Liver (tissue), 8 donors: ENCODE measurements at regions not wholly inside any gene's neighbourhood (a gene's known extent, or its start where the extent isn't known, plus 50 kb on each side); places are given as distances from the start of the nearest gene placed in this dataset.

ENCODE experiments used
- DNase-seq: peaks from one replicate; pipeline ENCODE4 v3.0.0-alpha.2; 2017; ENCODE audit warnings: low spot score
- H3K27ac ChIP-seq, 2 donors: one replicate each; pipeline ENCODE4 v1.7.0; 2013; ENCODE audit warnings: inconsistent platforms in 2 of 2, low read length in 2 of 2, control low read depth in 1 of 2, low read depth in 1 of 2, mild to moderate bottlenecking in 1 of 2
- H3K27me3 ChIP-seq, 4 donors: one replicate each; pipeline versions ENCODE4 v1.6.1 to v1.7.0; 2013; ENCODE audit warnings: low read length in 3 of 4, inconsistent platforms in 1 of 4, mild to moderate bottlenecking in 1 of 4, moderate library complexity in 1 of 4; ENCODE audit not compliant: control insufficient read depth in 4 of 4, insufficient read depth in 4 of 4
- H3K36me3 ChIP-seq, 4 donors: one replicate each; pipeline versions ENCODE4 v1.6.1 to v1.7.0; 2013; ENCODE audit warnings: low read length in 3 of 4, mild to moderate bottlenecking in 3 of 4, low read depth in 1 of 4, moderate library complexity in 1 of 4; ENCODE audit not compliant: control insufficient read depth in 4 of 4, insufficient read depth in 3 of 4
- H3K4me1 ChIP-seq, 4 donors: one replicate each; pipeline versions ENCODE4 v1.6.1 to v1.7.0; 2013; ENCODE audit warnings: low read length in 3 of 4, mild to moderate bottlenecking in 3 of 4, moderate library complexity in 1 of 4; ENCODE audit not compliant: control insufficient read depth in 4 of 4, insufficient read depth in 4 of 4
- H3K4me3 ChIP-seq, 3 donors: one replicate each; pipeline versions ENCODE4 v1.6.1 to v1.7.0; 2013; ENCODE audit warnings: low read length in 3 of 3, control low read depth in 1 of 3, low read depth in 1 of 3, mild to moderate bottlenecking in 1 of 3
- H3K9ac ChIP-seq, 2 donors: one replicate each; pipeline ENCODE4 v1.7.0; 2013; ENCODE audit warnings: low read length in 2 of 2, mild to moderate bottlenecking in 2 of 2, moderate library complexity in 2 of 2, control low read depth in 1 of 2, low read depth in 1 of 2
- H3K9me3 ChIP-seq, 4 donors: one replicate each; pipeline versions ENCODE4 v1.6.1 to v1.7.0; 2013; ENCODE audit warnings: low read length in 3 of 4; ENCODE audit not compliant: control insufficient read depth in 4 of 4
- CTCF ChIP-seq: fragments of 150-350 bp; IDR thresholded peaks from 2 replicates; pipeline ENCODE4 v1.5.1; 2017; ENCODE audit warnings: improper control_type of control experiment, low read depth, low read length; ENCODE audit not compliant: missing input control
- EGR1 ChIP-seq, 2 donors: IDR thresholded peaks; 2 replicates each; pipeline ENCODE4 v1.6.1; 2016 to 2018; ENCODE audit warnings: antibody characterized with exemption in 2 of 2, low read depth in 2 of 2
- FOXA1 ChIP-seq: IDR thresholded peaks from 2 replicates; pipeline ENCODE4 v1.6.1; 2016; ENCODE audit warnings: antibody characterized with exemption
- FOXA2 ChIP-seq: IDR thresholded peaks from 2 replicates; pipeline ENCODE4 v1.6.1; 2016; ENCODE audit warnings: antibody characterized with exemption
- GABPA ChIP-seq, 2 donors: IDR thresholded peaks in 1 of 2; conservative IDR thresholded peaks in 1 of 2; 2 replicates each; pipeline ENCODE4 v1.6.1; 2016; ENCODE audit warnings: antibody characterized with exemption in 2 of 2, mild to moderate bottlenecking in 1 of 2, moderate library complexity in 1 of 2
- HNF4A ChIP-seq, 2 donors: conservative IDR thresholded peaks; 2 replicates each; pipeline ENCODE4 v1.6.1; 2016; ENCODE audit warnings: antibody characterized with exemption in 2 of 2, mild to moderate bottlenecking in 2 of 2
- HNF4G ChIP-seq: IDR thresholded peaks from 2 replicates; pipeline ENCODE4 v1.6.1; 2016; ENCODE audit warnings: antibody characterized with exemption
- JUND ChIP-seq, 2 donors: IDR thresholded peaks; 2 replicates each; pipeline ENCODE4 v1.6.1; 2016; ENCODE audit warnings: antibody characterized with exemption in 2 of 2
- MAX ChIP-seq: IDR thresholded peaks from 2 replicates; pipeline ENCODE4 v1.6.1; 2016; ENCODE audit warnings: antibody characterized with exemption
- NR2F2 ChIP-seq: IDR thresholded peaks from 2 replicates; pipeline ENCODE4 v1.6.1; 2016; ENCODE audit warnings: antibody characterized with exemption
- RAD21 ChIP-seq, 2 donors: IDR thresholded peaks; 2 replicates each; pipeline ENCODE4 v1.6.1; 2016; ENCODE audit warnings: antibody characterized with exemption in 2 of 2, mild to moderate bottlenecking in 2 of 2
- REST ChIP-seq: IDR thresholded peaks from 2 replicates; pipeline ENCODE4 v1.6.1; 2016; ENCODE audit warnings: antibody characterized with exemption, mild to moderate bottlenecking
- RXRA ChIP-seq, 2 donors: IDR thresholded peaks; 2 replicates each; pipeline ENCODE4 v1.6.1; 2017 to 2018; ENCODE audit warnings: antibody characterized with exemption in 2 of 2, mild to moderate bottlenecking in 1 of 2
- SP1 ChIP-seq: IDR thresholded peaks from 2 replicates; pipeline ENCODE4 v1.6.1; 2018; ENCODE audit warnings: antibody characterized with exemption, mild to moderate bottlenecking
- TAF1 ChIP-seq: conservative IDR thresholded peaks from 2 replicates; pipeline ENCODE4 v1.6.1; 2016; ENCODE audit warnings: antibody characterized with exemption, mild to moderate bottlenecking
- whole genome bisulfite sequencing: extraction: QIAGEN DNeasy Blood & Tissue Kit; methylation state at CpG from one replicate; pipeline ENCODE4 v1.1.7; 2013; 5-methylcytosine and 5-hydroxymethylcytosine counted together
- TF ChIP-seq, protein P1 (sequence below): IDR thresholded peaks from 2 replicates; pipeline ENCODE4 v1.6.1; 2016; ENCODE audit warnings: antibody characterized with exemption
- donor health status: healthy.
- donor health status: healthy.
- donor health status: healthy.
- donor health status: healthy.
- donor health status: healthy.

GRCh38 chr1:70819785-70820184, 227.8 kb downstream of the PTGER3 start:
- no peaks in the 10 kb centered on the region for H3K27me3 ChIP-seq
- H3K4me3 ChIP-seq, result no peak overlapping the region
- H3K9ac ChIP-seq, result no peak overlapping the region
- H3K4me1 ChIP-seq, result no peaks in the 10 kb centered on the region
- no peaks in the 10 kb centered on the region for H3K36me3 ChIP-seq
- DNase-seq, result no peak
- TF ChIP-seq FOXA1, result no peak
- TF ChIP-seq FOXA2, result no peak
- no peak for TF ChIP-seq CTCF
- TF ChIP-seq, protein P1, sequence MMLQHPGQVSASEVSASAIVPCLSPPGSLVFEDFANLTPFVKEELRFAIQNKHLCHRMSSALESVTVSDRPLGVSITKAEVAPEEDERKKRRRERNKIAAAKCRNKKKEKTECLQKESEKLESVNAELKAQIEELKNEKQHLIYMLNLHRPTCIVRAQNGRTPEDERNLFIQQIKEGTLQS, result no peak
- TF ChIP-seq MAX, result no peak
- TF ChIP-seq TAF1, result no peak
- no peak for TF ChIP-seq HNF4G
- H3K9me3 ChIP-seq, result no peaks in the 10 kb centered on the region
- H3K27ac ChIP-seq, result no peak overlapping the region

GRCh38 chr1:70820396-70820795, 227.2 kb downstream of the PTGER3 start:
- Histone ChIP-seq H3K4me1 (no peaks in the 10 kb centered on the region), H3K27me3 (no peaks in the 10 kb centered on the region), H3K9me3 (no peaks in the 10 kb centered on the region), H3K36me3 (no peaks in the 10 kb centered on the region), H3K9ac (no peak overlapping the region), H3K4me3 (no peak overlapping the region), H3K27ac (no peak overlapping the region)
- no peak for DNase-seq
- TF ChIP-seq RXRA (IDR thresholded peaks at IDR 0.05), result no peak
- TF ChIP-seq REST, result no peak
- TF ChIP-seq, protein P1, result no peak

GRCh38 chr1:70820995-70821394, 226.6 kb downstream of the PTGER3 start:
- Histone ChIP-seq H3K36me3 (no peaks in the 10 kb centered on the region), H3K27ac (no peak overlapping the region), H3K4me3 (no peak overlapping the region), H3K27me3 (no peaks in the 10 kb centered on the region), H3K9ac (no peak overlapping the region), H3K4me1 (no peaks in the 10 kb centered on the region), H3K9me3 (no peaks in the 10 kb centered on the region)
- no peak for DNase-seq
- WGBS, result 43% methylated on average over 2 of the region's 2 CpGs
- no peak for TF ChIP-seq SP1
- TF ChIP-seq FOXA1, result no peak
- no peak for TF ChIP-seq MAX
- no peak for TF ChIP-seq NR2F2
- no peak for TF ChIP-seq JUND (IDR thresholded peaks at IDR 0.05)
- no peak for TF ChIP-seq RXRA (IDR thresholded peaks at IDR 0.05)
- TF ChIP-seq HNF4A (conservative IDR thresholded peaks at IDR 0.05), result no peak
- TF ChIP-seq CTCF, result no peak
- TF ChIP-seq FOXA2, result no peak
- TF ChIP-seq, protein P1, result no peak
- TF ChIP-seq EGR1 (IDR thresholded peaks at IDR 0.05; ENCODE audit: low read depth in 2 of 2), result no peak
- no peak for TF ChIP-seq HNF4G
- no peak for TF ChIP-seq TAF1
- no peak for TF ChIP-seq RAD21 (IDR thresholded peaks at IDR 0.05)
- TF ChIP-seq GABPA (IDR thresholded peaks at IDR 0.05 in 1 of 2, conservative IDR thresholded peaks at IDR 0.05 in 1 of 2), result no peak
